ENCODE measurements at regions not wholly inside any gene's neighbourhood (a gene's known extent, or its start where the extent isn't known, plus 50 kb on each side); places are given as distances from the start of the nearest gene placed in this dataset.

DNA sequence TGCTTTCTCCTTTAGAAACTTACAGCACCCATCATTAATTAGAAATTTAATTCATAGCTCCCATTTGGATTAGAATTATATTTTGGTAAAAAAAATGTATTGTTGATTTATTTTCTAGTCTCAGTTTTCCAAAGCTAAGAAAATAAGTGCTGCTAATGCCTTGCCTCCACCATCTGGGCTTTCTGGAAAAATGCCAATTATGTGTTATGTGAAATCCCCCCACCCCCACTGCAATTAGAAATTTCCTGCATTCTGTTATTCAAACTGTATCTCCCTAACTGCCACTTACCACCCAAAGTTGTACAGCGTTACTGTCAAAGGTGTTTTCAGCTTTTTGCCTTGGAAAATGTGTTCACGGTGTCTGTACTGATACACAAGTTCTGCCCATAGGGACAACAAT, 617.2 kb upstream of the UBE2E2 start:
- ChIA-PET POLR2A (no interaction called here), CTCF (no interaction called here)
- intact Hi-C loops (cut with micrococcal nuclease) (no loop called here), dilution Hi-C loops (cut with MboI; ENCODE audit: extremely low pct_ligation_motif_present, low sequenced_read_pairs) (no loop called here)
- no peaks in the 10 kb centered on the region for H3K79me2 ChIP-seq (ENCODE audit: control insufficient read depth, insufficient read depth, low read length)
- no peak overlapping the region for H3K4me3 ChIP-seq (replicated peaks in 1 of 3; ENCODE audit: insufficient read depth in 1 of 3, low read depth in 1 of 3, low read length in 3 of 3)
- DNase-seq (ENCODE audit: low read depth, low spot score) (no peak), FAIRE-seq (no peak)
- H3K36me3 ChIP-seq (ENCODE audit: control insufficient read depth in 2 of 2, extremely low read depth in 1 of 2, insufficient read depth in 2 of 2, low read length in 2 of 2): no peaks in the 10 kb centered on the region
- H3K4me2 ChIP-seq (ENCODE audit: insufficient read depth, low read length): no peak overlapping the region
- no peaks in the 10 kb centered on the region for H4K20me1 ChIP-seq (replicated peaks; ENCODE audit: control insufficient read depth, extremely low read depth, insufficient read depth, low read length)
- H2AFZ ChIP-seq (ENCODE audit: low read depth, low read length): no peak overlapping the region
- TF ChIP-seq JUN (IDR thresholded peaks at IDR 0.05; ENCODE audit: borderline replicate concordance, insufficient read depth, insufficient read length, low read depth) (no peak), POLR2A (IDR thresholded peaks at IDR 0.05; ENCODE audit: low read depth, low read length) (no peak), EZH2 (IDR thresholded peaks at IDR 0.05; ENCODE audit: borderline replicate concordance, low read depth, low read length, severe bottlenecking) (no peak), MYC (IDR thresholded peaks at IDR 0.05; ENCODE audit: low read depth, low read length) (no peak), POLR2AphosphoS5 (IDR thresholded peaks at IDR 0.05; ENCODE audit: insufficient read depth, low read depth, low read length) (no peak), GATA2 (IDR thresholded peaks at IDR 0.05; ENCODE audit: insufficient read depth, insufficient read length, low read depth, low read length) (no peak), FOS (IDR thresholded peaks at IDR 0.05; ENCODE audit: borderline replicate concordance, insufficient read depth, low read length) (no peak)
- TF ChIP-seq, protein P1, sequence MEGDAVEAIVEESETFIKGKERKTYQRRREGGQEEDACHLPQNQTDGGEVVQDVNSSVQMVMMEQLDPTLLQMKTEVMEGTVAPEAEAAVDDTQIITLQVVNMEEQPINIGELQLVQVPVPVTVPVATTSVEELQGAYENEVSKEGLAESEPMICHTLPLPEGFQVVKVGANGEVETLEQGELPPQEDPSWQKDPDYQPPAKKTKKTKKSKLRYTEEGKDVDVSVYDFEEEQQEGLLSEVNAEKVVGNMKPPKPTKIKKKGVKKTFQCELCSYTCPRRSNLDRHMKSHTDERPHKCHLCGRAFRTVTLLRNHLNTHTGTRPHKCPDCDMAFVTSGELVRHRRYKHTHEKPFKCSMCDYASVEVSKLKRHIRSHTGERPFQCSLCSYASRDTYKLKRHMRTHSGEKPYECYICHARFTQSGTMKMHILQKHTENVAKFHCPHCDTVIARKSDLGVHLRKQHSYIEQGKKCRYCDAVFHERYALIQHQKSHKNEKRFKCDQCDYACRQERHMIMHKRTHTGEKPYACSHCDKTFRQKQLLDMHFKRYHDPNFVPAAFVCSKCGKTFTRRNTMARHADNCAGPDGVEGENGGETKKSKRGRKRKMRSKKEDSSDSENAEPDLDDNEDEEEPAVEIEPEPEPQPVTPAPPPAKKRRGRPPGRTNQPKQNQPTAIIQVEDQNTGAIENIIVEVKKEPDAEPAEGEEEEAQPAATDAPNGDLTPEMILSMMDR (IDR thresholded peaks at IDR 0.05; ENCODE audit: extremely low read depth in 1 of 2, insufficient read depth in 1 of 2, low read depth in 1 of 2, low read length in 2 of 2): no peak
- TF ChIP-seq, protein P2, sequence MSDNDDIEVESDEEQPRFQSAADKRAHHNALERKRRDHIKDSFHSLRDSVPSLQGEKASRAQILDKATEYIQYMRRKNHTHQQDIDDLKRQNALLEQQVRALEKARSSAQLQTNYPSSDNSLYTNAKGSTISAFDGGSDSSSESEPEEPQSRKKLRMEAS (IDR thresholded peaks at IDR 0.05; ENCODE audit: insufficient read depth, insufficient read length): no peak
- H3K27me3 ChIP-seq (ENCODE audit: control insufficient read depth in 2 of 2, insufficient read depth in 2 of 2, low read length in 2 of 2): no peaks in the 10 kb centered on the region
- H3K9me3 ChIP-seq (replicated peaks; ENCODE audit: control insufficient read depth, insufficient read depth, low read length): no peaks in the 10 kb centered on the region
- BruUV-seq (replicated peaks): no TSS peak
- no peak overlapping the region for H3K27ac ChIP-seq (ENCODE audit: insufficient read depth, low read depth, low read length)
- no peaks in the 10 kb centered on the region for H3K4me1 ChIP-seq (ENCODE audit: control insufficient read depth, extremely low read depth, insufficient read depth, low read length)
- no peak overlapping the region for H3K9ac ChIP-seq (replicated peaks; ENCODE audit: extremely low read depth, insufficient read depth, low read length)
- H3K9me1 ChIP-seq (replicated peaks; ENCODE audit: control insufficient read depth, extremely low read depth, insufficient read depth, low read length): no peaks in the 10 kb centered on the region

Measured in endothelial cell of umbilical vein (primary cell).